CD4-positive, alpha-beta T cell (primary cell): ENCODE measurements at regions not wholly inside any gene's neighbourhood (a gene's known extent, or its start where the extent isn't known, plus 50 kb on each side); places are given as distances from the start of the nearest gene placed in this dataset.

ENCODE experiments used
- ATAC-seq: fragments of 200-7000 bp; cut with Tn5 transposase; one replicate; pipeline ENCODE4 v1.10.0; 2022; ENCODE audit warnings: mild to moderate bottlenecking; ENCODE audit not compliant: poor library complexity
- CTCF ChIA-PET: fragments of 350-600 bp; sonication (Branson Sonifier 250); formaldehyde crosslinking; loops from one replicate; lab custom pipeline; 2021; ENCODE audit warnings: antibody characterized with exemption, inconsistent platforms; lab: Charles Lee
- POLR2A ChIA-PET: fragments of 350-600 bp; sonication (Branson Sonifier 250); formaldehyde crosslinking; loops from one replicate; lab custom pipeline; 2021; ENCODE audit warnings: antibody characterized with exemption, inconsistent platforms; lab: Charles Lee
- DNase-seq, 14 experiments: peaks; one replicate each; pipeline ENCODE4 v3.0.0-alpha.2; 2013 to 2020; ENCODE audit warnings: mixed read lengths in 2 of 14
- H3K27ac ChIP-seq, 2 donors: one replicate each; pipeline versions ENCODE4 v1.5.1 to v1.7.0; 2013; ENCODE audit warnings: low read length in 2 of 2, low read depth in 1 of 2, mild to moderate bottlenecking in 1 of 2
- H3K27me3 ChIP-seq, 2 experiments: 1 replicate in 1 of 2; 2 replicates in 1 of 2; pipeline versions ENCODE4 v1.6.1 to v1.7.0; 2013; ENCODE audit warnings: low read length in 2 of 2, control low read depth in 1 of 2, mild to moderate bottlenecking in 1 of 2, moderate library complexity in 1 of 2; ENCODE audit not compliant: insufficient read depth in 2 of 2, control insufficient read depth in 1 of 2
- H3K36me3 ChIP-seq: one replicate; pipeline ENCODE4 v1.6.1; 2013; ENCODE audit warnings: low read length, control low read depth; ENCODE audit not compliant: insufficient read depth
- H3K4me1 ChIP-seq: one replicate; pipeline ENCODE4 v1.6.1; 2013; ENCODE audit warnings: low read length, control low read depth; ENCODE audit not compliant: insufficient read depth
- H3K4me3 ChIP-seq: one replicate; pipeline ENCODE4 v1.5.1; 2013; ENCODE audit warnings: mild to moderate bottlenecking, low read length, moderate library complexity
- H3K9me3 ChIP-seq, 2 experiments: 1 replicate in 1 of 2; 2 replicates in 1 of 2; pipeline versions ENCODE4 v1.6.1 to v1.7.0; 2013; ENCODE audit warnings: low read length in 2 of 2, mild to moderate bottlenecking in 2 of 2, control low read depth in 1 of 2, moderate library complexity in 1 of 2; ENCODE audit not compliant: control insufficient read depth in 1 of 2, insufficient read depth in 1 of 2
- H3K27ac Mint-ChIP-seq: one replicate; pipeline ENCODE4 v1.8.0; 2020; ENCODE audit warnings: mixed read lengths
- H3K27me3 Mint-ChIP-seq: one replicate; pipeline ENCODE4 v1.8.0; 2021; ENCODE audit warnings: mixed read lengths
- H3K36me3 Mint-ChIP-seq: one replicate; pipeline ENCODE4 v1.8.0; 2021; ENCODE audit warnings: low read depth, mixed read lengths
- H3K4me1 Mint-ChIP-seq: one replicate; pipeline ENCODE4 v1.8.0; 2021; ENCODE audit warnings: low read depth, mixed read lengths
- H3K4me3 Mint-ChIP-seq: one replicate; pipeline ENCODE4 v1.8.0; 2020; ENCODE audit warnings: mild to moderate bottlenecking, mixed read lengths
- H3K9me3 Mint-ChIP-seq: one replicate; pipeline ENCODE4 v1.8.0; 2020; ENCODE audit warnings: mixed read lengths
- CTCF ChIP-seq: fragments of 200-600 bp; IDR thresholded peaks from one replicate; pipeline ENCODE4 v1.8.0; 2022; ENCODE audit warnings: antibody characterized with exemption, mild to moderate bottlenecking
- intact Hi-C, 2 experiments: fragments of 100-400 bp; cut with DNase I in 1 of 2; cut with micrococcal nuclease in 1 of 2; formaldehyde crosslinking; loops; one replicate each; pipeline versions ENCODE4 v1.15.1 to v1.9.0; 2023 to 2025; cut with DNase I, micrococcal nuclease

DNA sequence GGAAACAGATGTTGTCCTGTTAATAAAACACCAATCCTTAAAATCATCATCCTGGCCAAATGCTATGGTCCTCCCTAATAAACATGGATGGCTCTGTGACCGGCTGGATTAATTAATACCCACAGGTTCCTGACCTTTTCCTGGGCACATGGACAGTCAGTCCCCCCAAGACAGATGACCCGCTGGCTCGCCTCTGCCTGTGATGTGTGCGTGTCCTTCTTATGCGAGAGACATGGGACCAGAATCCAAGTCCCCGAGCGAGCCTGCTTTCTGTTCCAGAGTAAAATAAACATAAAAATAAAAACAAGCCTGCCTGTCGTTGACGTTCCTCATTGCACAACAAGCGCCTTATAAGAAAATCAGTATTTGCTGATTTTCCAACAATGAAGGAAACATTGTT lies 378.3 kb upstream of the TSHZ3 start:
- ChIA-PET POLR2A (no interaction called here), CTCF (no interaction called here)
- no peaks in the 10 kb centered on the region for H3K4me1 ChIP-seq
- no peak overlapping the region for H3K4me3 Mint-ChIP-seq
- H3K36me3 ChIP-seq, result no peaks in the 10 kb centered on the region
- DNase-seq, result no peak
- no peaks in the 10 kb centered on the region for H3K36me3 Mint-ChIP-seq
- no peak overlapping the region for H3K27ac ChIP-seq
- H3K27me3 ChIP-seq, result no peaks in the 10 kb centered on the region
- peaks cover under 1% of the 10 kb centered on the region for H3K27me3 Mint-ChIP-seq
- H3K9me3 ChIP-seq, result no peaks in the 10 kb centered on the region
- no peak for ATAC-seq
- no peak overlapping the region for H3K4me3 ChIP-seq
- no peak overlapping the region for H3K27ac Mint-ChIP-seq
- no peaks in the 10 kb centered on the region for H3K4me1 Mint-ChIP-seq
- intact Hi-C loops, result no loop called here
- TF ChIP-seq CTCF, result no peak
- no peaks in the 10 kb centered on the region for H3K9me3 Mint-ChIP-seq

DNA sequence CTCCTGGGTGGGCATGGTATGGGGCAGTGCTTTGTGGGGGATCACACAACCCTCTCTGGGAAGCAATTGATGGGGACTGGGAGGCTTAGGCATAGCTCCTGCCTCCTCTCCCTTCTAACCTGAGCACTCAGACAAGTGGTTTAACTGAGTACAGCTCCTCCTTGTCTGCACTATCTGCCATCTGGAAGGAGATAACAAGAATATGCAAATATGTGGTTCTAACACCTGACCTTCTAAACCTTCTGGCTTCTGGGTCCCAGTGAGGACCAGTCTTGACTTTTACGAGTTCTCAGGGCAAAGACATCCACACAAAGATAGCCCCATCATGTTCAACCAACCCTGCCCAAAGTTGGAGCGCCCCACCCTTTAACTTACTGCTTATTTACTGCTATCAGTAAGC lies 381.0 kb upstream of the TSHZ3 start:
- intact Hi-C loops, result no loop called here
- Mint-ChIP-seq H3K9me3 (no peaks in the 10 kb centered on the region), H3K4me3 (no peak overlapping the region), H3K27me3 (no peaks in the 10 kb centered on the region), H3K27ac (no peak overlapping the region), H3K36me3 (no peaks in the 10 kb centered on the region), H3K4me1 (no peaks in the 10 kb centered on the region)
- ATAC-seq, result no peak
- ChIA-PET CTCF (no interaction called here), POLR2A (no interaction called here)
- Histone ChIP-seq H3K4me1 (no peaks in the 10 kb centered on the region), H3K27ac (no peak overlapping the region), H3K9me3 (no peaks in the 10 kb centered on the region), H3K27me3 (no peaks in the 10 kb centered on the region), H3K4me3 (no peak overlapping the region), H3K36me3 (no peaks in the 10 kb centered on the region)
- no peak for TF ChIP-seq CTCF
- DNase-seq, result no peak

DNA sequence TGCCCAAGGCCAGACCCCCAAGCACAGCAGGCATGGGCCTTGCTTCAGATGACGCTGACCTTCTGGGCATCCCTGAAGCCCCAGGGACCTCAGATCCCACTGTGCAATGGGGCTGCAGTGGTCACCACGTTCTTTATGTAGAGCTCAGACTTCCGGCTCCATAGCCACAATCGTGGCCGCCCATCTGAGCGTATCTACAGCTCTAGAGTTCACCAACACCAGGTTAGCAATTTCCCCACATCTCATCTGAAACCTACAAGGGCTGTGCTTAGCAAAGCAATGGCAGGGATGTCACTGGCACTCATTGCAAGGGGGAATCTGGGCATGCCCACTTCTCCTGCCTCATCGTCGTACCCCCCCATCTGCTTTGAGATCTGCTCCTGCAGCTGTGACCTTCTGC lies 384.4 kb upstream of the TSHZ3 start:
- H3K4me1 ChIP-seq, result no peaks in the 10 kb centered on the region
- no peak for TF ChIP-seq CTCF
- no peaks in the 10 kb centered on the region for H3K9me3 ChIP-seq
- no peaks in the 10 kb centered on the region for H3K36me3 ChIP-seq
- ChIA-PET CTCF (no interaction called here), POLR2A (no interaction called here)
- no peak overlapping the region for H3K4me3 ChIP-seq
- DNase-seq, result no peak
- Mint-ChIP-seq H3K4me1 (no peaks in the 10 kb centered on the region), H3K27ac (no peak overlapping the region), H3K4me3 (no peak overlapping the region), H3K9me3 (no peaks in the 10 kb centered on the region), H3K27me3 (no peaks in the 10 kb centered on the region), H3K36me3 (no peaks in the 10 kb centered on the region)
- H3K27ac ChIP-seq, result no peak overlapping the region
- intact Hi-C loops, result no loop called here
- no peaks in the 10 kb centered on the region for H3K27me3 ChIP-seq
- ATAC-seq, result no peak
